ENCODE measurements at regions not wholly inside any gene's neighbourhood (a gene's known extent, or its start where the extent isn't known, plus 50 kb on each side); places are given as distances from the start of the nearest gene placed in this dataset.

- TF ChIP-seq CTCF (optimal IDR thresholded peaks at IDR 0.05 in 1 of 3, IDR thresholded peaks at IDR 0.05 in 1 of 3, conservative IDR thresholded peaks at IDR 0.05 in 1 of 3; ENCODE audit: extremely low read depth in 1 of 3, insufficient read depth in 2 of 3, low read length in 3 of 3) (no peak), EZH2 (IDR thresholded peaks at IDR 0.05; ENCODE audit: low read length) (no peak)
- dilution Hi-C loops (cut with MboI; ENCODE audit: extremely low pct_ligation_motif_present, low sequenced_read_pairs) = no loop called here
- no peaks in the 10 kb centered on the region for H3K36me3 ChIP-seq (ENCODE audit: control insufficient read depth in 2 of 2, extremely low read depth in 1 of 2, insufficient read depth in 2 of 2, low read length in 2 of 2)
- no peaks in the 10 kb centered on the region for H3K79me2 ChIP-seq (ENCODE audit: control insufficient read depth, insufficient read depth, low read length)
- H3K27ac ChIP-seq (ENCODE audit: control insufficient read depth, insufficient read depth, low read length) = no peak overlapping the region
- H3K27me3 ChIP-seq (ENCODE audit: control insufficient read depth, extremely low read depth, insufficient read depth, low read length) = peaks cover 2% of the 10 kb centered on the region
- no peak overlapping the region for H3K9ac ChIP-seq (ENCODE audit: control insufficient read depth, extremely low read depth, insufficient read depth, low read length)
- H3K4me1 ChIP-seq (ENCODE audit: control insufficient read depth, extremely low read depth, insufficient read depth, low read length) = no peaks in the 10 kb centered on the region
- no peak overlapping the region for H2AFZ ChIP-seq (ENCODE audit: control insufficient read depth, low read length)
- no peaks in the 10 kb centered on the region for H3K9me3 ChIP-seq (ENCODE audit: control insufficient read depth, low read depth, low read length)
- H3K9me1 ChIP-seq (ENCODE audit: control insufficient read depth, extremely low read depth, insufficient read depth, low read length) = no peaks in the 10 kb centered on the region
- no peaks in the 10 kb centered on the region for H4K20me1 ChIP-seq (ENCODE audit: control insufficient read depth, extremely low read depth, insufficient read depth, low read length)
- FAIRE-seq (no peak), DNase-seq (ENCODE audit: low read depth, low spot score) (no peak)
- H3K4me3 ChIP-seq (ENCODE audit: control insufficient read depth in 2 of 3, extremely low read depth in 1 of 3, insufficient read depth in 2 of 3, low read depth in 1 of 3, low read length in 3 of 3) = no peak overlapping the region
- no peak overlapping the region for H3K4me2 ChIP-seq (ENCODE audit: control insufficient read depth, extremely low read depth, insufficient read depth, low read depth, low read length)
These were observed 404.0 kb downstream of the TLE4 start for GRCh38 chr9:79975621-79976256.

GRCh38 chr9:79974806-79975422 lies 403.1 kb downstream of the TLE4 start:
- no peak for FAIRE-seq
- Histone ChIP-seq H3K4me1 (ENCODE audit: control insufficient read depth, extremely low read depth, insufficient read depth, low read length) (no peaks in the 10 kb centered on the region), H2AFZ (ENCODE audit: control insufficient read depth, low read length) (peak overlapping the region; percentile 52), H3K9ac (ENCODE audit: control insufficient read depth, extremely low read depth, insufficient read depth, low read length) (no peak overlapping the region), H3K36me3 (ENCODE audit: control insufficient read depth in 2 of 2, extremely low read depth in 1 of 2, insufficient read depth in 2 of 2, low read length in 2 of 2) (no peaks in the 10 kb centered on the region), H3K27me3 (ENCODE audit: control insufficient read depth, extremely low read depth, insufficient read depth, low read length) (peaks cover 6% of the 10 kb centered on the region), H3K79me2 (ENCODE audit: control insufficient read depth, insufficient read depth, low read length) (no peaks in the 10 kb centered on the region), H4K20me1 (ENCODE audit: control insufficient read depth, extremely low read depth, insufficient read depth, low read length) (no peaks in the 10 kb centered on the region), H3K4me2 (ENCODE audit: control insufficient read depth, extremely low read depth, insufficient read depth, low read depth, low read length) (no peak overlapping the region), H3K9me1 (ENCODE audit: control insufficient read depth, extremely low read depth, insufficient read depth, low read length) (no peaks in the 10 kb centered on the region), H3K9me3 (ENCODE audit: control insufficient read depth, low read depth, low read length) (no peaks in the 10 kb centered on the region), H3K4me3 (ENCODE audit: control insufficient read depth in 2 of 3, extremely low read depth in 1 of 3, insufficient read depth in 2 of 3, low read depth in 1 of 3, low read length in 3 of 3) (no peak overlapping the region), H3K27ac (ENCODE audit: control insufficient read depth, insufficient read depth, low read length) (no peak overlapping the region)
- DNase-seq (ENCODE audit: low read depth, low spot score) = no peak
- dilution Hi-C loops (cut with MboI; ENCODE audit: extremely low pct_ligation_motif_present, low sequenced_read_pairs) = no loop called here
- TF ChIP-seq EZH2 (IDR thresholded peaks at IDR 0.05; ENCODE audit: low read length) = no peak
- no peak for TF ChIP-seq CTCF (optimal IDR thresholded peaks at IDR 0.05 in 1 of 3, IDR thresholded peaks at IDR 0.05 in 1 of 3, conservative IDR thresholded peaks at IDR 0.05 in 1 of 3; ENCODE audit: extremely low read depth in 1 of 3, insufficient read depth in 2 of 3, low read length in 3 of 3)
